ENCODE measurements at regions not wholly inside any gene's neighbourhood (a gene's known extent, or its start where the extent isn't known, plus 50 kb on each side); places are given as distances from the start of the nearest gene placed in this dataset.

DNA sequence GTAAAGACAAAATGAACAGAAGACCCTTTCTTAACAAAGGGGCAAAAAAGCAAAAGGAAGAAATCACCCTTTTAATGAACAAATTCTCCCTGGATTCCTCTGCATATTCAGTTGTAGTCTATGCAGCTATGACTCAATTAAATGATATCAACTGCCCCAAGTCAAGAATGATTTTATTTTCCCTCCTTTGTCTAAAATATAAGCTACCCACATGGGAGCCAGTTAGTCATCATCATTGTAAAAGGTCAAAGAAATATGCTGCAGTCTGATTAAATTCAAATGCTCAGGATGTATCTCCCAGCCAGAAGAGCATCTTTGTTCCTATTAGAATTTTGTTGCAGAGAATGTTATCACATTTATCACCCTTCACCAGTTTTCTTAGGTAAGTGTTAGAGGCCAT is 84.0 kb downstream of the SST start:
- no peak overlapping the region for H3K27ac ChIP-seq
- no peaks in the 10 kb centered on the region for H3K9me3 ChIP-seq
- H3K4me1 ChIP-seq, result no peaks in the 10 kb centered on the region
- no peak overlapping the region for H3K4me3 ChIP-seq
- intact Hi-C loops (cut with DNase I), result no loop called here
- DNase-seq, result no peak
- no peaks in the 10 kb centered on the region for H3K36me3 ChIP-seq
- ATAC-seq, result no peak
- no peaks in the 10 kb centered on the region for H3K27me3 ChIP-seq
- TF ChIP-seq, protein P1, sequence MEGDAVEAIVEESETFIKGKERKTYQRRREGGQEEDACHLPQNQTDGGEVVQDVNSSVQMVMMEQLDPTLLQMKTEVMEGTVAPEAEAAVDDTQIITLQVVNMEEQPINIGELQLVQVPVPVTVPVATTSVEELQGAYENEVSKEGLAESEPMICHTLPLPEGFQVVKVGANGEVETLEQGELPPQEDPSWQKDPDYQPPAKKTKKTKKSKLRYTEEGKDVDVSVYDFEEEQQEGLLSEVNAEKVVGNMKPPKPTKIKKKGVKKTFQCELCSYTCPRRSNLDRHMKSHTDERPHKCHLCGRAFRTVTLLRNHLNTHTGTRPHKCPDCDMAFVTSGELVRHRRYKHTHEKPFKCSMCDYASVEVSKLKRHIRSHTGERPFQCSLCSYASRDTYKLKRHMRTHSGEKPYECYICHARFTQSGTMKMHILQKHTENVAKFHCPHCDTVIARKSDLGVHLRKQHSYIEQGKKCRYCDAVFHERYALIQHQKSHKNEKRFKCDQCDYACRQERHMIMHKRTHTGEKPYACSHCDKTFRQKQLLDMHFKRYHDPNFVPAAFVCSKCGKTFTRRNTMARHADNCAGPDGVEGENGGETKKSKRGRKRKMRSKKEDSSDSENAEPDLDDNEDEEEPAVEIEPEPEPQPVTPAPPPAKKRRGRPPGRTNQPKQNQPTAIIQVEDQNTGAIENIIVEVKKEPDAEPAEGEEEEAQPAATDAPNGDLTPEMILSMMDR (IDR thresholded peaks at IDR 0.05), result no peak

DNA sequence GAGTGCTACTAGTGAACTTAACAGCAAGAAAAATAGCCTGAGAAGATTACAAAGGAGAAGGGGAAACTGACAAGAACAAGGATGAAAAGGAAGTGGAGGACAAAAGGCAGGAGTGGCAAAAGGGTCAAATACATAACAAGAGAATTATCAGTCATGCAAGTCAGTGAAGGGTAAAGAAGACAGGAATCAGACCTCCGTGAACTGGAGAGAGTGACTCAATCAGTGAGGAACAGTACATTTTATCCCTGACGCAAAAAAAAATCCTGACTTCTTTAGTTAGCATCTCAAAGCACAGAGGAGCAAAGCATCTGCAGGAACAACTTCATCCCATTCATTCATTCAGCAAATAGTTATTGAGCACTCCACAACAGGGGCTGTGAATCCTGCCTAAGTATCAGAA is 97.8 kb downstream of the SST start:
- Histone ChIP-seq H3K4me1 (peaks cover 4% of the 10 kb centered on the region), H3K4me3 (no peak overlapping the region), H3K27me3 (no peaks in the 10 kb centered on the region), H3K9me3 (no peaks in the 10 kb centered on the region), H3K27ac (no peak overlapping the region), H3K36me3 (no peaks in the 10 kb centered on the region)
- ATAC-seq, result no peak
- DNase-seq, result no peak
- TF ChIP-seq, protein P1 (IDR thresholded peaks at IDR 0.05), result no peak
- intact Hi-C loops (cut with DNase I), result no loop called here

DNA sequence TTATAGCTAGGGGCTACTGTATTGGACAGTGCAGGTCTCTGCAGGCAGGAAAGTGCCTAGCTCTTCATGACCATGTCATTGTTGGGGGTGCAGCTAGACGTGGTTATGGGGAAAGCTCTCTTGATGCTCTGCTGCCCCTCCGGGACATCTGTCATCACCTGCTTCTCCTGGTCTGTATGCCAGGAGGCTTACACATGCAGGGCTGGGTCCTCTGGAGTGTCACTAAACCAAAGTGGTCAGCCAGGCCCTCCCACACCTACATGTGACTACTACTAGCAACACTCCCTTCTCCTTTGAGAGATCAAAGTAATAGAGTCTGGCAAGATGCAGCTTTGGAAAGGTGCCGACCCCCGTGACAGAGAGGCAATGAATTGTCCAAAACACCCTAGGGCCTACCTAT is 98.5 kb downstream of the SST start:
- H3K9me3 ChIP-seq, result no peaks in the 10 kb centered on the region
- H3K36me3 ChIP-seq, result no peaks in the 10 kb centered on the region
- TF ChIP-seq, protein P1 (IDR thresholded peaks at IDR 0.05), result no peak
- no peak overlapping the region for H3K27ac ChIP-seq
- no peak overlapping the region for H3K4me3 ChIP-seq
- intact Hi-C loops (cut with DNase I), result no loop called here
- DNase-seq (no peak), ATAC-seq (no peak)
- peaks cover 4% of the 10 kb centered on the region for H3K4me1 ChIP-seq
- no peaks in the 10 kb centered on the region for H3K27me3 ChIP-seq

DNA sequence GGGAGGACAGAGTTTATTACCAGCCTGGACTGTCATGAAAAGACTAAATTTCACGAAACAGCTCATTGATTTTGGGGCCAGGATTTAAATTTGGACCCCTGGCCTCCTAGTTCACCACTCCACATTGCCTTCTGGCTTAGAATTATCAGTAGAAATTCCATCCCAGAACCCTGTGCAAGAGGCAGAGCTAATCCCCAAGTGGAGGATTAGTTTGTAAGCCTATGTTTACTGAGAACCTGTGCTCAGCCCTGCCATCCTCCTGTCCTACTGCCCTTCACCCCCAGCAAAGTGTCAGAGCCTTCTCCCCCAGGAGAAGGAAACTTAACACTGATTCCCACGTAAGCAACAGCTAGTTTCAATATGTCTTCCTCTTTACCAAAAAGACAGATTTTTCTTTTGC is 99.4 kb downstream of the SST start:
- DNase-seq, result no peak
- Histone ChIP-seq H3K9me3 (no peaks in the 10 kb centered on the region), H3K4me3 (no peak overlapping the region), H3K27ac (no peak overlapping the region), H3K27me3 (no peaks in the 10 kb centered on the region), H3K36me3 (no peaks in the 10 kb centered on the region), H3K4me1 (peaks cover 4% of the 10 kb centered on the region)
- TF ChIP-seq, protein P1 (IDR thresholded peaks at IDR 0.05), result no peak
- intact Hi-C loops (cut with DNase I), result no loop called here
- ATAC-seq, result no peak

GRCh38 chr3:187568171-187568570 is 102.0 kb downstream of the SST start:
- no peak for ATAC-seq
- no peak for DNase-seq
- H3K36me3 ChIP-seq, result no peaks in the 10 kb centered on the region
- no peak overlapping the region for H3K27ac ChIP-seq
- H3K4me3 ChIP-seq, result no peak overlapping the region
- intact Hi-C loops (cut with DNase I), result no loop called here
- no peaks in the 10 kb centered on the region for H3K27me3 ChIP-seq
- TF ChIP-seq, protein P1 (IDR thresholded peaks at IDR 0.05), result no peak
- peaks cover 4% of the 10 kb centered on the region for H3K4me1 ChIP-seq
- no peaks in the 10 kb centered on the region for H3K9me3 ChIP-seq

GRCh38 chr3:187567661-187568121 is 102.5 kb downstream of the SST start:
- H3K4me3 ChIP-seq, result no peak overlapping the region
- no peak overlapping the region for H3K27ac ChIP-seq
- ATAC-seq, result peak; percentile 57
- no peak for DNase-seq
- no peaks in the 10 kb centered on the region for H3K27me3 ChIP-seq
- H3K4me1 ChIP-seq, result peaks cover 4% of the 10 kb centered on the region
- TF ChIP-seq, protein P1 (IDR thresholded peaks at IDR 0.05), result no peak
- intact Hi-C loops (cut with DNase I), result no loop called here
- H3K36me3 ChIP-seq, result no peaks in the 10 kb centered on the region
- no peaks in the 10 kb centered on the region for H3K9me3 ChIP-seq

All from upper lobe of right lung (tissue), 1 donor.